HCT116 (cell line): ENCODE measurements at regions not wholly inside any gene's neighbourhood (a gene's known extent, or its start where the extent isn't known, plus 50 kb on each side); places are given as distances from the start of the nearest gene placed in this dataset.

Source experiments
- JUND ChIP-seq: IDR thresholded peaks from 2 replicates; pipeline ENCODE4 v1.6.1; 2012
- TF ChIP-seq, protein P1 (sequence below), 3 experiments: fragments of 200-600 bp in 1 of 3; sonication (generic) in 1 of 3; IDR thresholded peaks in 2 of 3; conservative IDR thresholded peaks in 1 of 3; 2 replicates each; pipeline ENCODE4 v1.5.1; 2012 to 2017; ENCODE audit warnings: low read depth in 2 of 3, low read length in 2 of 3, antibody characterized with exemption in 1 of 3, borderline replicate concordance in 1 of 3, control low read depth in 1 of 3, mild to moderate bottlenecking in 1 of 3, mixed read lengths in 1 of 3, mixed run types in 1 of 3, moderate library complexity in 1 of 3; ENCODE audit not compliant: insufficient read depth in 1 of 3

DNA sequence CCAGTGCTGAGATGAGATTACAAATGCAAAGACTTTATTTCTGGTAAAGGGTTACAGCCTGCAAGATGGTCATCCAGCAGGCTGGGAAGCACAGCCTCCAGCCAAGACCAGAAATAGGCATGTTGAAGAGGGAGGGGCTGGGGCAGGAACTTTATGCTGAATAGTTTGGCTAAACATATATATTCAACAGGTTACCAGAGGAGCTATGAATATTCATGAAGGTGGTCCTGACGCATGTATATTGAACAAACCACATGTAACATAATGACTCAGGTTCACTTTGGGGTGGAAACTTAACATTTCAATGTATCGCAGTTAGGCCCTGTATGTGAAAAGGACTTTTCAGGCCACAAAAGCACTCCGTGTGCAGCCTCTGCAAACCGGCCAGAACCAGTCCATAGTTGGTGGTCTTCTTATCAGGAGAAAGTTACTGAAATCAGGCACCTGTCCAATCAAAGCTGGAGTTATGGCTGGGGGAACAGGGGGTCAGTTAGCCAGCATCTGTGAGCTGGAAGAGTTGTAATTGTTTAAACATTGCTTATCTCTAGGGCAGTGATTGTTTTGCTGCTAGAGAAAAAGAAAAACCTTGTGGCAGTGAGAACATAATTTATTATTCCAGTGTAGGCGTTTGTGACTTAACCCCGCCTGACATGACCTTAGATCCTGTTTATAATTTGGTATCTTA, 372.9 kb upstream of the AUTS2 start:
- TF ChIP-seq JUND, result no peak
- TF ChIP-seq, protein P1, sequence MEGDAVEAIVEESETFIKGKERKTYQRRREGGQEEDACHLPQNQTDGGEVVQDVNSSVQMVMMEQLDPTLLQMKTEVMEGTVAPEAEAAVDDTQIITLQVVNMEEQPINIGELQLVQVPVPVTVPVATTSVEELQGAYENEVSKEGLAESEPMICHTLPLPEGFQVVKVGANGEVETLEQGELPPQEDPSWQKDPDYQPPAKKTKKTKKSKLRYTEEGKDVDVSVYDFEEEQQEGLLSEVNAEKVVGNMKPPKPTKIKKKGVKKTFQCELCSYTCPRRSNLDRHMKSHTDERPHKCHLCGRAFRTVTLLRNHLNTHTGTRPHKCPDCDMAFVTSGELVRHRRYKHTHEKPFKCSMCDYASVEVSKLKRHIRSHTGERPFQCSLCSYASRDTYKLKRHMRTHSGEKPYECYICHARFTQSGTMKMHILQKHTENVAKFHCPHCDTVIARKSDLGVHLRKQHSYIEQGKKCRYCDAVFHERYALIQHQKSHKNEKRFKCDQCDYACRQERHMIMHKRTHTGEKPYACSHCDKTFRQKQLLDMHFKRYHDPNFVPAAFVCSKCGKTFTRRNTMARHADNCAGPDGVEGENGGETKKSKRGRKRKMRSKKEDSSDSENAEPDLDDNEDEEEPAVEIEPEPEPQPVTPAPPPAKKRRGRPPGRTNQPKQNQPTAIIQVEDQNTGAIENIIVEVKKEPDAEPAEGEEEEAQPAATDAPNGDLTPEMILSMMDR (IDR thresholded peaks at IDR 0.05 in 2 of 3, conservative IDR thresholded peaks at IDR 0.05 in 1 of 3; ENCODE audit: borderline replicate concordance in 1 of 3, insufficient read depth in 1 of 3, low read depth in 2 of 3, low read length in 2 of 3), result no peak
